CD4-positive, alpha-beta T cell treated with Interleukin-6 at 100 ng/mL for 8 hours (primary cell): ENCODE measurements at regions not wholly inside any gene's neighbourhood (a gene's known extent, or its start where the extent isn't known, plus 50 kb on each side); places are given as distances from the start of the nearest gene placed in this dataset.

Source experiments
- DNase-seq: peaks from one replicate; pipeline ENCODE4 v3.0.0-alpha.2; 2020; ENCODE audit warnings: mixed read lengths, low spot score

GRCh38 chr2:236654496-236654895 is 84.9 kb downstream of the ACKR3 start:
- DNase-seq = no peak

DNA sequence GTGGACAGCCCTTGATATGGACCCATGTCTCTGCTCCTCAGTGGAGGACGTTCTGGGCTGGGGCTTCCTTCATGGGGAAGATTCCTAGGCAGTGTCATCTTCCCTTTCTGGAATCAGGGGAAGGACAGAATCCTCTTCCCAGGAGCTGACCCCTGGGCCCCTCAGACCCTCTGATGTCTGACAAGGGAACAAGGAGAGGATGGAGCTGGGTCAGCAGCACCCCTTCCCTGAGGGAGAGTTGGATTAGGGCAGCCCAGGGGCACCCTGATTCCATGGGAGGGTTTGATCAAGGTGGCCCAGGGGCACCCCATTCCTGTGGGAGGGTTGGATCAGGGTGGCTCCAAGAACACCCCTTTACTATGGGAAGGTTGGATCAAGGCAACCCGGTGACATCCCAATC is 86.5 kb downstream of the ACKR3 start:
- no peak for DNase-seq

DNA sequence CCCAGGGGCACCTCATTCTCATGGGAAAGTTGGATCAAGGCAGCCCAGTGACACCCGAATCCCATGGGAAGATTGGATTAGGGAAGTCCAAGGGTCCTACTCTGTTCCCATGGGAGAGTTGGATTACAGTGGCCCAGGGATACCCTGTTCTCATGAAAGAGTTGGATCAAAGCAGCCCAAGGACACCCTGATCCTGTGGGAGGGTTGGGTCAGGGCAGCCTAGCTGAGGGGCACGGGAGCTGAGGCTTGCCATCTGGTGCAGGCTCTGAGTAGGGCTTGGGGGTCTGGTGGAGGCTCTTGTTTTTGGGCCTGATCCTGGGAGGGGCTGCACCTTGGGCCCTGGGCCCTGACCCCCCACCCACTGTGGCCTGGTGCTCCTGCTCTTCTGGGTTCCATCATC is 87.1 kb downstream of the ACKR3 start:
- no peak for DNase-seq

DNA sequence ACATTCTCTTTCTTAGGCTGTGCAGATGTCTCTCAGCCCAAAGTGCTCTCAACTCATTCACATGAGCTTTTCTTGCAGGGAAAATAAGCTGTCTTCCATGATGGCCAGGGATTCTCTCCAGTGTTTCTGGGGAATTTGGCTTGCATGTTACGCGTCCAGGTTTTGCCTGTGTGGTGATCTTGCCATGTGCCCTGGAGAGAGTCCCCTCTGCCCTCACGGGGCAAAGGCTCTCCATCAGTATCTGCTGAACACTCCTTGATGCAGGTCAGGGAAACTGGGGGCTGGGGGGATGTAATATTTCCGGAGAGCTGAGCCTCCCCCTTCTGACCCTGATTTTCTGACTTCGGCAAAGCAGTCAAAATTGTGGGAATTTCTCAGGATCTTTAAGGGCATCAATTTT is 87.6 kb downstream of the ACKR3 start:
- no peak for DNase-seq

- no peak for DNase-seq
Measured at GRCh38 chr2:236657801-236658200, 88.2 kb downstream of the ACKR3 start.

GRCh38 chr2:236658974-236659757 is 89.5 kb downstream of the ACKR3 start:
- DNase-seq = no peak

DNA sequence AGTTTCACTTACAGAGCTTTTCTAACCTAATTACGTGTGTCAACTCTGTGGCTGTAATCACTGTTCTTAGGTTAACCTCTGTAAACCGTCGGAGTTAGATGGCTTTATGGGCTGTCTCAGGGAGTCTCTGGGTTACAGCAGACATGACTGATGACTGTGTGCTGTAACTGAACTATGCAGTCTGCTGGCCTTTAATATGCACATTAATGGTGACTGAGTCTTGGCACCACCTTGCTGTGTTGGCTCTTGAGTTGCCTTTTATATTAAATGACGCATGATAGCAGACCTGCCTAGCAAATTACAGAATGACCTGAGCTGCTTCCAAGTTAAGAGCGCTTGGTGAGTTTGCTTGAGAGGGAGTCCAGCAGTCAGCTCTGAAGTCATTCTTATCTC is 90.1 kb downstream of the ACKR3 start:
- DNase-seq = no peak

DNA sequence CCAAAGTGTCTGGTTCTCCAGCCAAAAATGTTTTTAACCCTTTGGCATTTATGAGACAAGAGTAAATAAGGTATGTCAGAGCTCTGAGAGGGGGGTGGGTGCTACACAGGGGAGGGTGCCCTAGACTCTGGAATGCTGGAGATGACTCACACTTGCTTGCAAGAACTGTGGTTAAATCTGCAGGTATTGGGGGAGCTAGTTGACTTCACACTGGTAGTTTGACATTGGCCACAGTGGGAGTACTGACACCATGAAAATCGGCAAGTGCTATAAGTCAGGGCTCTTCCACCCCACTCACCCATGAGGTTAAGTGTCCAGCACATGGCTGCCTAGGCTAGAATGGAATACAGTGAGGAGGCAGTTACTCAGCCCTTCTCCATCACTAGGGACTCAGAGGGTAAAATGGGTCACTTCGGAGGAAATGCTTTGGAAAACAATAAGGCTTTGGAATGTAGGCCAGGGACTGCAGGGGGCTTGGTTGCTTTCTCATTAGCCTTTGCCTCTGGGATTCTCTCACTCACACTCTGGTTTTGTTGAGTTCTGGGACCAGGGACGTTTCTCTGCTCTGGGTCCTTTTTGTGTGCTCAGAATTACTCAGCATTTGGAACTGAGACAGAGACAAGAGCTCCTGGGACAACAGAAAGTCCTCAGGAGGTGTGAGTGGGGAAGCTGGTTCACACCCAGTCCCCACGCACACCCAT is 91.6 kb downstream of the ACKR3 start:
- no peak for DNase-seq

GRCh38 chr2:236661762-236662110 is 92.1 kb downstream of the ACKR3 start:
- no peak for DNase-seq

- no peak for DNase-seq
Measured at GRCh38 chr2:236662231-236663185, 92.9 kb downstream of the ACKR3 start.

GRCh38 chr2:236663287-236664101 is 93.9 kb downstream of the ACKR3 start:
- DNase-seq = no peak

DNA sequence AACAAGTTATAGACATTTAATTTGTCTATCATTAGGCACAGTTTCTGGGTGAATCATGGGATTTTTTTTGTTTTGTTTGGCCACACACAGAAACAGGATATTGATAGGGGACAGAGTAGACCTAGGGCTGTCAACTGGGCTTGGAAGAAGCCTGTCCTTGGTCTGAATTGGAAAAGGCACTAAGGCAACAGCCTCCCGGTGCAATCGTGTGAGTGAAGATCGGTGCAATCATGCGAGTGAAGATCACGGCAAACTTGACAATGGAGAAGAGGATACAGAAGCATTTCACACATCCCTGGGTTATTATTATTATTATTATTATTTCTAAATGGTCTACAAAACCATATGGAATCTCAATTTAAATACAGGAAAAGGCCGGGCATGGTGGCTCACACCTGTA is 94.5 kb downstream of the ACKR3 start:
- DNase-seq = no peak

DNA sequence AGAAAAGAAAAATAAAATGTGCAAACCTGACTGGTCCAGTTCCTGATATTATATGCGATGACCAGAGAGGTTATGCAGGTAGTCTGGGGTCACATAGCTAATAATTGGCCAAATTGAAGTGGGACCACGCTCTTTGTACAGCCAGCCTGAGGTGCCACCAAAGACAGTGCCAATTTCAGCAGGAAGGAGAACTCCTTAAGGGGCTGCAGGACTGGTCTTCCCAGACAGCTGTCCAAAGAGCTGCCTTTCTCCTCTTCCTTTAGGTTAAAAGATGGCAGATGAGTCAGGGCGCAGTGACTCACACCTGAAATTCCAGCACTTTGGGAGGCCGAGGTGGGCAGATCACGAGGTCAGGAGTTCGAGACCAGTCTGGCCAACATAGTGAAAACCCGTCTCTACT is 95.5 kb downstream of the ACKR3 start:
- DNase-seq = no peak

DNA sequence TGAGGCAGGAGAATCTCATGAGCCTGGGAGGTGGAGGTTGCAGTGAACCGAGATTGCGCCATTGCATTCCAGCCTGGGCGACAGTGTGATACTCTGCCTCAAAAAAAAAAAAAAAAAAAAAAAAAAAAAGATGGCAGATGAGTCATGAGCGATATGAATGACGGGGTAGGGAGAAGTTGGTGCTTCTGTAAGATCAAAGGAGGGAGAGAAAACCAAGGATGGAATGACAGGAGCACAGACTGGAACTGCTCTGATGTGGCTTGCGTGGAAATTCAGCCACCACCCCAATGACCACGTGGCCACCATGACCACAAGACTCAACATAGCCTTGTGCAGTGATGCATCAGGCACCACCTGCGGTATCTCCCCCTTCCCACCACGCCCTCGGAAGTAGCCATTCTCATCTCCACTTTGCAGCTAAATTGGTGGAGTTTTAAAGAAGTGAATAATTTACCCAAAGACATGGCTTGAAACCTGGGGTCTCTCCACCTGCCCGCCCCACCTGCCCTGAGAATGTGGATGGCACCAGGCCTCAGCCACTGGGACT is 96.0 kb downstream of the ACKR3 start:
- no peak for DNase-seq

DNA sequence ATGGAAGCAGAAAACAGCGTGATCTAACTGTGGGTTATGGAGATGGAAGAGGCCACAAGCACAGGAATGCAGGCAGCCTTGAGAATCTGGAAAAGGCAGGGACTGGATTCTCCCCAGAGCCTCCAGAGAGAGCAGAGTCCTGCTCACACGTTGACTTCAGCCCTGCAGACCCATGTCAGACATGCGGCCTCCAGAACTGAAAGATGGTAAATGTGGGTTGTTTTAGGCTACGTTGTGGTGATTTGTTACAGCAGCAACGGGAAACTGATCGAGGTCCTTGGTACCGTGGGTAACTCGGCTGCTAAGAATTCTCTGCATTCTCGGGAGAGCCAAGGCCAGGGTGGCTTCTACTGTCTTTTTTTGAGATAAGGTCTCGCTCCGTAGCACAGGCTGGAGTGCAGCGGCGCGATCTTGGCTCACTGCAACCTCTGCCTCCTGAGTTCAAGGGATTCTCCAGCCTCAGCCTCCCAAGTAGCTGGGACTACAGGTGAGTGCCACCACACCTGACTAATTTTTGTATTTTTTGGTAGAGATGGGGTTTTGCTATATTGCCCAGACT is 97.1 kb downstream of the ACKR3 start:
- DNase-seq = no peak

DNA sequence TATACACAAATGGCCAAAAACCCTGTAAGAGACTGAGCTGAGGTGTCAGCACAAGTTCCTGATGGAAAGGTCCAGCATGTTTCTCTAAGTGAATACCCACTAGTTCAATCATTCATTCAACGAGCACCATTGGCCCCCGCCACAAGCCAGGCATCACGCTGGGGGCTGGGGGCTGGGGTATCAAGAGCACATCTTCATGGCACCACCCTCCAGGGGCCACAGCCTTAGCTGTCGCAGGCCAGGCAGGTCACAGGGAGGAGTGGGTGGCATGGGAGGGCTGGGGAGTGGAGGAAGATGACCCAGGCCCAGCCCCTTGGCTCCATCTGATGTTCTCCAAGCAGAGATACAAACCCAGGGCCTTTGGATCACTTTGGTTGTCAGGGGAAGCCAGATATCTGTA is 97.9 kb downstream of the ACKR3 start:
- DNase-seq = no peak

DNA sequence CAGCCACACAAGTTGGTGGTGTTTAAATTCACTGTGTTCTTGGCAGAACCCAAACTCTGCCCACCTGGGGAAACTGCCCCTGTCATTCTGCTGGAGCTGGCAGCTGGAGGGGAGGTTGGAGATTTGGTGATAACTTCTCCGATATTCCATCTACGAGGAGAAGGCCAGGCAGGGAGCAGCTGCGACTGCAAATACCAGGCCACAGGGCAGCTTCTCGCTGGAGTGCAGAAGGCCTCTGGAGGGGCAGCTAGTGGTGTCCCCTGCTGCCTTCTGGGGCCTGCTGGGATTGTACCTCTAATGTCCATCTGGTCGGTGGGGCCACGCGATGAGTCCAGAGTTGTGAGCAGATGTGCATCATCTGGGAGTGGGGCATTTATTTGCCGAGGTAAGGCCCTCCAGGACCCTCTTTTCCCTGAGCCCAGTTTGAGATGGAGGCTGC is 98.9 kb downstream of the ACKR3 start:
- no peak for DNase-seq

DNA sequence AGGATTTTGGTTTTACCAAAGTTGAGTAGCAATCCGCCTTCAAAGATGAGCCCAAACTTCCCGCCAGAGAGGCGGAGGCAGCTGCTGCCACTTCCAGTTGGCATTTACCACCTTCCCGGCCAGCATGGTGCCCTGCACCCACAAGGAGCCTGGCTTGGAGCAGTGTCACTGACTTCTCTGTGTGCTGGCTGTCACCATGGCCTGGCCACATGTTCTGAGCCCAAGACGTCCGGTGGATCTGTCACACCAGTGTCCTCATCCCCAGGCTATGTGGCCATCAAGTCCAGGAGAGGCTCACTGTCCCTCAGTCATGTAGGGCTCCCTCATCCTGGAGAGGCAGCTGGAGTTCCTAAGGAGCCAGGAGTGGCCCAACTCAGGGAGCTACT is 100.6 kb downstream of the ACKR3 start:
- no peak for DNase-seq

GRCh38 chr2:236671896-236672562 is 102.4 kb downstream of the ACKR3 start:
- no peak for DNase-seq

DNA sequence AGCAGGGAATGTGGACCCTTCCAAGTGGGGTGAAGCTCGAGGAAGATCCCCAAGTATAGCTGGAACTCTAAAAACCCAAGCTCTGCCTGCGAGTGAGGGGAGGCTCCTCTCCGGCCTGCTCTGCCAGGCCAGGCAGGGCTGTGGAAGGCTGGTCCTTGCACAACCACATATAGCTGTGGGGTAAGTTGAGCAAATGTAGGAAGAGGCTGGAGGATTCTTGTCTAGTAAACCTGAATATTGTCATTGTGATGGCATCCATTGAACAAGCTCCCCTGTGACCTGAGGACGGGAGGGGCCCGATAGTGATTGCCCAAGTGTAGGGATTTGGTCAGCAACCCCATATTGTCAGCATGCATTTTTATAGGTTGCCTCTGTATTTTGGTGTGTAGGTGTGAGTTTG is 103.0 kb downstream of the ACKR3 start:
- no peak for DNase-seq
